SKM-1 (cell line): ENCODE measurements at regions not wholly inside any gene's neighbourhood (a gene's known extent, or its start where the extent isn't known, plus 50 kb on each side); places are given as distances from the start of the nearest gene placed in this dataset.
"Not testable (repeated sequence)": the region's sequence is repeated elsewhere in the genome, so short reads cannot be mapped to it uniquely, and the experiment has no call there.

ENCODE experiments used
- DNase-seq: peaks from one replicate; lab custom pipeline; 2025; ENCODE audit not compliant: unreplicated experiment; lab: John Stamatoyannopoulos, UW

- no peak for DNase-seq
These were observed 62.2 kb upstream of the RNF38 start for GRCh38 chr9:36462245-36462644.

- DNase-seq, result no peak
These were observed 61.3 kb upstream of the RNF38 start for GRCh38 chr9:36461323-36461722.

GRCh38 chr9:36458430-36458915, 58.4 kb upstream of the RNF38 start:
- DNase-seq, result not testable (repeated sequence)

GRCh38 chr9:36457836-36458429, 57.9 kb upstream of the RNF38 start:
- DNase-seq, result no peak

- no peak for DNase-seq
These were observed 56.5 kb upstream of the RNF38 start for GRCh38 chr9:36456480-36457065.

GRCh38 chr9:36451949-36452348, 51.9 kb upstream of the RNF38 start:
- DNase-seq, result no peak

GRCh38 chr9:36450110-36450732, 50.2 kb upstream of the RNF38 start:
- DNase-seq, result no peak
